GM12878 (cell line): ENCODE measurements at regions not wholly inside any gene's neighbourhood (a gene's known extent, or its start where the extent isn't known, plus 50 kb on each side); places are given as distances from the start of the nearest gene placed in this dataset.

ENCODE experiments used
- ATAC-seq: fragments of 200-7000 bp; cut with Tn5 transposase; 3 replicates; pipeline ENCODE4 v1.9.1; 2020; ENCODE audit warnings: mild to moderate bottlenecking, moderate library complexity
- BruUV-seq: library from RNA; stranded (reverse); fragments of 400-500 nt; replicated peaks from 2 replicates; lab custom pipeline; 2021; lab: Mats Ljungman, UMichigan
- CTCF ChIA-PET: fragments of 300-600 bp; sonication (Branson Sonifier 250); formaldehyde crosslinking; extraction: SDS; loops from one replicate; lab custom pipeline; 2021; ENCODE audit warnings: inconsistent platforms; lab: Yijun Ruan, JAX
- POLR2A ChIA-PET: fragments of 350-600 bp; formaldehyde crosslinking; extraction: SDS; loops from one replicate; lab custom pipeline; 2021; ENCODE audit warnings: inconsistent platforms; lab: Charles Lee
- RAD21 ChIA-PET: fragments of 300-600 bp; sonication (Branson Sonifier 250); formaldehyde crosslinking; loops from one replicate; lab custom pipeline; 2023; ENCODE audit warnings: antibody characterized with exemption; ENCODE audit not compliant: unreplicated experiment; lab: Charles Lee
- SMC1A ChIA-PET: fragments of 300-600 bp; sonication (Branson Sonifier 250); formaldehyde crosslinking; loops from one replicate; lab custom pipeline; 2023; ENCODE audit not compliant: unreplicated experiment, uncharacterized antibody; lab: Charles Lee
- DNase-seq: peaks from one replicate; pipeline ENCODE4 v3.0.0-alpha.2; 2011; ENCODE audit warnings: low read depth, low spot score
- FAIRE-seq: peaks from 3 replicates; lab custom pipeline; 2011; peaks lifted over from hg19 to GRCh38; lab: Jason Lieb, UNC
- H2AFZ ChIP-seq: 2 replicates; pipeline ENCODE4 v1.6.0; 2011; ENCODE audit warnings: low read depth, low read length, control low read depth; ENCODE audit not compliant: control insufficient read depth
- H3K27ac ChIP-seq: 2 replicates; pipeline ENCODE4 v1.5.1; 2011; ENCODE audit warnings: control low read depth; ENCODE audit not compliant: control insufficient read depth, insufficient read depth
- H3K27me3 ChIP-seq, 2 experiments: replicated peaks in 1 of 2; 2 replicates each; pipeline versions ENCODE4 v1.6.0 to v1.6.1; 2011; ENCODE audit warnings: low read length in 1 of 2; ENCODE audit not compliant: control insufficient read depth in 2 of 2, insufficient read depth in 2 of 2
- H3K36me3 ChIP-seq, 2 experiments: 2 replicates each; pipeline ENCODE4 v1.5.1; 2011; ENCODE audit warnings: low read length in 1 of 2; ENCODE audit not compliant: control insufficient read depth in 2 of 2, insufficient read depth in 2 of 2
- H3K4me1 ChIP-seq: 2 replicates; pipeline ENCODE4 v1.6.1; 2011; ENCODE audit warnings: mild to moderate bottlenecking, low read length, moderate library complexity, mixed read lengths; ENCODE audit not compliant: control insufficient read depth, insufficient read depth
- H3K4me2 ChIP-seq: 2 replicates; pipeline ENCODE4 v1.6.0; 2011; ENCODE audit warnings: control low read depth; ENCODE audit not compliant: control insufficient read depth, insufficient read depth
- H3K4me3 ChIP-seq: fragments of 200-600 bp; sonication (generic); 2 replicates; pipeline ENCODE4 v1.5.1; 2016
- H3K79me2 ChIP-seq: 2 replicates; pipeline ENCODE4 v1.6.0; 2011; ENCODE audit warnings: low read length; ENCODE audit not compliant: control insufficient read depth, insufficient read depth
- H3K9ac ChIP-seq: 2 replicates; pipeline ENCODE4 v1.8.0; 2011; ENCODE audit warnings: low read length, control low read depth, mixed read lengths; ENCODE audit not compliant: control insufficient read depth, insufficient read depth
- H3K9me3 ChIP-seq: replicated peaks from 3 replicates; pipeline ENCODE4 v1.5.1; 2011; ENCODE audit warnings: mild to moderate bottlenecking, low read length; ENCODE audit not compliant: control insufficient read depth, insufficient read depth
- H4K20me1 ChIP-seq: 2 replicates; pipeline ENCODE4 v1.6.0; 2011; ENCODE audit not compliant: control insufficient read depth, insufficient read depth
- BCL11A ChIP-seq: IDR thresholded peaks from 2 replicates; pipeline ENCODE4 v1.6.1; 2011; ENCODE audit warnings: low read depth, low read length
- CBFB ChIP-seq: IDR thresholded peaks from 2 replicates; pipeline ENCODE4 v1.6.1; 2016; ENCODE audit warnings: antibody characterized with exemption, low read depth
- CHD1 ChIP-seq: IDR thresholded peaks from 2 replicates; pipeline ENCODE4 v1.6.1; 2012; ENCODE audit warnings: low read depth, low read length, improper control_type of control experiment
- CHD4 ChIP-seq: fragments of 200-600 bp; sonication (generic); IDR thresholded peaks from 2 replicates; pipeline ENCODE4 v1.6.1; 2016; ENCODE audit warnings: mild to moderate bottlenecking
- ETV6 ChIP-seq, 2 experiments: fragments of 450-650 bp in 1 of 2; IDR thresholded peaks in 1 of 2; conservative IDR thresholded peaks in 1 of 2; 2 replicates each; pipeline ENCODE4 v1.6.1; 2014; ENCODE audit warnings: antibody characterized with exemption in 1 of 2, borderline replicate concordance in 1 of 2, low read depth in 1 of 2, mild to moderate bottlenecking in 1 of 2, moderate library complexity in 1 of 2
- MTA3 ChIP-seq: IDR thresholded peaks from 2 replicates; pipeline ENCODE4 v1.6.1; 2012; ENCODE audit warnings: low read length, inconsistent platforms, borderline replicate concordance
- MYB ChIP-seq: fragments of 150-350 bp; IDR thresholded peaks from 2 replicates; pipeline ENCODE4 v1.6.1; 2014; ENCODE audit warnings: mild to moderate bottlenecking, low read depth, low read length, borderline replicate concordance
- NFYA ChIP-seq: IDR thresholded peaks from 2 replicates; pipeline ENCODE4 v1.6.1; 2011; ENCODE audit warnings: low read depth, mild to moderate bottlenecking, low read length, improper control_type of control experiment, borderline replicate concordance
- RAD51 ChIP-seq: fragments of 450-650 bp; IDR thresholded peaks from 2 replicates; pipeline ENCODE4 v1.6.1; 2016; ENCODE audit warnings: moderate library complexity, mild to moderate bottlenecking, inconsistent platforms
- SIX5 ChIP-seq: IDR thresholded peaks from 2 replicates; pipeline ENCODE4 v1.6.1; 2011; ENCODE audit warnings: mild to moderate bottlenecking, low read depth, low read length, moderate library complexity; ENCODE audit not compliant: severe bottlenecking
- SMAD5 ChIP-seq: IDR thresholded peaks from 2 replicates; pipeline ENCODE4 v1.6.1; 2016; ENCODE audit warnings: antibody characterized with exemption, low read depth
- SMC3 ChIP-seq: IDR thresholded peaks from 2 replicates; pipeline ENCODE4 v1.6.1; 2011; ENCODE audit warnings: low read length, improper control_type of control experiment, borderline replicate concordance
- TARDBP ChIP-seq: IDR thresholded peaks from 2 replicates; pipeline ENCODE4 v1.6.1; 2016; ENCODE audit warnings: borderline replicate concordance
- ZNF217 ChIP-seq: fragments of 450-650 bp; IDR thresholded peaks from 2 replicates; pipeline ENCODE4 v1.6.1; 2017; ENCODE audit warnings: antibody characterized with exemption, mild to moderate bottlenecking
- ZNF592 ChIP-seq: fragments of 450-650 bp; IDR thresholded peaks from 2 replicates; pipeline ENCODE4 v1.6.1; 2017; ENCODE audit warnings: mild to moderate bottlenecking, moderate library complexity
- ZSCAN29 ChIP-seq: fragments of 450-650 bp; IDR thresholded peaks from 2 replicates; pipeline ENCODE4 v1.6.1; 2017; ENCODE audit warnings: mild to moderate bottlenecking, moderate library complexity
- WGBS: methylation state at CpG from one replicate; pipeline ENCODE4 v1.1.6; 2016; ENCODE audit warnings: low lambda C conversion rate; ENCODE audit not compliant: insufficient replicate concordance, insufficient coverage; ENCODE audit errors: missing lambda C conversion rate; 5-methylcytosine and 5-hydroxymethylcytosine counted together
- in situ Hi-C: fragments of 300-500 bp; cut with MboI; formaldehyde crosslinking; loops from 9 replicates; pipeline ENCODE4 v1.14.3; 2018; ENCODE audit warnings: mixed read lengths
- intact Hi-C: fragments of 100-400 bp; cut with micrococcal nuclease; formaldehyde crosslinking; loops from one replicate; pipeline ENCODE4 v1.14.2; 2022; ENCODE audit not compliant: unreplicated experiment
- TF ChIP-seq, protein P1 (sequence below), 3 experiments: IDR thresholded peaks in 2 of 3; conservative IDR thresholded peaks in 1 of 3; 2 replicates each; pipeline ENCODE4 v1.5.1; 2011; ENCODE audit warnings: low read depth in 3 of 3, low read length in 3 of 3, mild to moderate bottlenecking in 3 of 3, control low read depth in 2 of 3, moderate library complexity in 2 of 3, inconsistent platforms in 1 of 3, mixed read lengths in 1 of 3; ENCODE audit not compliant: control insufficient read depth in 2 of 3, insufficient read depth in 1 of 3; ENCODE audit errors: extremely low read depth in 1 of 3

GRCh38 chr3:30457081-30457480, 149.3 kb upstream of the TGFBR2 start:
- no peaks in the 10 kb centered on the region for H3K36me3 ChIP-seq
- no peak for FAIRE-seq
- no peak overlapping the region for H3K4me3 ChIP-seq
- peaks cover 0 to 1% of the 10 kb centered on the region in 2 experiments; a peak in 1 of 4 replicates for H3K27me3 ChIP-seq
- BruUV-seq, result no TSS peak
- H2AFZ ChIP-seq, result no peak overlapping the region
- DNase-seq, result no peak
- no peaks in the 10 kb centered on the region for H3K79me2 ChIP-seq
- H4K20me1 ChIP-seq, result no peaks in the 10 kb centered on the region
- ChIA-PET SMC1A (interaction anchor here (1.2 to 1.7 kb wide), 2 partner anchors 9 to 10 kb away, joined by 3 to 4 read pairs; no protein-coding TSS in a partner anchor), CTCF (interaction anchor here (0.5 to 1.6 kb wide), 4 partner anchors 21 to 544 kb away, joined by 3 to 4 read pairs (median 4); no protein-coding TSS in a partner anchor), RAD21 (no interaction called here), POLR2A (no interaction called here)
- no peaks in the 10 kb centered on the region for H3K4me1 ChIP-seq
- intact Hi-C loops (no loop called here), in situ Hi-C loops (no loop called here)
- no peak overlapping the region for H3K4me2 ChIP-seq
- no peak for ATAC-seq
- TF ChIP-seq, protein P1, sequence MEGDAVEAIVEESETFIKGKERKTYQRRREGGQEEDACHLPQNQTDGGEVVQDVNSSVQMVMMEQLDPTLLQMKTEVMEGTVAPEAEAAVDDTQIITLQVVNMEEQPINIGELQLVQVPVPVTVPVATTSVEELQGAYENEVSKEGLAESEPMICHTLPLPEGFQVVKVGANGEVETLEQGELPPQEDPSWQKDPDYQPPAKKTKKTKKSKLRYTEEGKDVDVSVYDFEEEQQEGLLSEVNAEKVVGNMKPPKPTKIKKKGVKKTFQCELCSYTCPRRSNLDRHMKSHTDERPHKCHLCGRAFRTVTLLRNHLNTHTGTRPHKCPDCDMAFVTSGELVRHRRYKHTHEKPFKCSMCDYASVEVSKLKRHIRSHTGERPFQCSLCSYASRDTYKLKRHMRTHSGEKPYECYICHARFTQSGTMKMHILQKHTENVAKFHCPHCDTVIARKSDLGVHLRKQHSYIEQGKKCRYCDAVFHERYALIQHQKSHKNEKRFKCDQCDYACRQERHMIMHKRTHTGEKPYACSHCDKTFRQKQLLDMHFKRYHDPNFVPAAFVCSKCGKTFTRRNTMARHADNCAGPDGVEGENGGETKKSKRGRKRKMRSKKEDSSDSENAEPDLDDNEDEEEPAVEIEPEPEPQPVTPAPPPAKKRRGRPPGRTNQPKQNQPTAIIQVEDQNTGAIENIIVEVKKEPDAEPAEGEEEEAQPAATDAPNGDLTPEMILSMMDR (IDR thresholded peaks at IDR 0.05 in 2 of 3, conservative IDR thresholded peaks at IDR 0.05 in 1 of 3; ENCODE audit: control insufficient read depth in 2 of 3, extremely low read depth in 1 of 3, insufficient read depth in 1 of 3, low read depth in 3 of 3, low read length in 3 of 3), result no peak
- TF ChIP-seq BCL11A (no peak), ETV6 (conservative IDR thresholded peaks at IDR 0.05 in 1 of 2, IDR thresholded peaks at IDR 0.05 in 1 of 2; ENCODE audit: borderline replicate concordance in 1 of 2, low read depth in 1 of 2) (no peak), NFYA (no peak), MTA3 (no peak), ZSCAN29 (no peak), ZNF217 (no peak), CHD1 (no peak), ZNF592 (no peak), SIX5 (no peak), RAD51 (no peak), CHD4 (no peak), MYB (no peak), SMAD5 (no peak), TARDBP (no peak), SMC3 (no peak), CBFB (no peak)
- H3K9me3 ChIP-seq, result no peaks in the 10 kb centered on the region
- WGBS, result 33% methylated on average over 1 of the region's 1 CpG
- no peak overlapping the region for H3K27ac ChIP-seq
- H3K9ac ChIP-seq, result no peak overlapping the region
